Lower leg skin (tissue), 3 donors: ENCODE measurements at regions not wholly inside any gene's neighbourhood (a gene's known extent, or its start where the extent isn't known, plus 50 kb on each side); places are given as distances from the start of the nearest gene placed in this dataset.

Experiments
- POLR2A ChIP-seq, 2 donors: fragments of 450-650 bp; IDR thresholded peaks; one replicate each; pipeline ENCODE4 v1.6.1; 2016 to 2017; ENCODE audit warnings: antibody characterized with exemption in 2 of 2, mild to moderate bottlenecking in 1 of 2, moderate library complexity in 1 of 2
- TF ChIP-seq, protein P1 (sequence below), 3 donors: fragments of 450-650 bp; IDR thresholded peaks; one replicate each; pipeline ENCODE4 v1.5.1; 2016; ENCODE audit warnings: antibody characterized with exemption in 3 of 3, mild to moderate bottlenecking in 3 of 3, moderate library complexity in 2 of 3

DNA sequence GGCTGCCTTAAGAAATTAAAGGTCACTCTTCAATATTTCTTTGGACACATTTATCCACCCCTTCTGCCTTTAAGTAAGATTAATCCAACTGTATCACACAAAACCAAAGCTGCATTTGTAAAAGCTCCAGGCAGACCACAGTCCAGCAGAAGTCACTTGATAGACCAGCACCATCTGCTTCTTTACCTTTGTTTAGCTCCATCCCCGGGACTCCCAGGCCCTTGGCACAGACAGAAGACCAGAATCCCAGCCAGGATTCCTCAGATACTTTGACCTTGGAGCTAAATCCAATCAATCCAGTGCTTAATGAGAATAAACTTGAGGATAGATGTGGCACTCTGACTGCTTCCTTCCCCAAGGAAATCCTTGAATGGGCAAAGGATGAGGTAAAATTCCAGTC lies 333.1 kb upstream of the RASGEF1B start:
- TF ChIP-seq, protein P1, sequence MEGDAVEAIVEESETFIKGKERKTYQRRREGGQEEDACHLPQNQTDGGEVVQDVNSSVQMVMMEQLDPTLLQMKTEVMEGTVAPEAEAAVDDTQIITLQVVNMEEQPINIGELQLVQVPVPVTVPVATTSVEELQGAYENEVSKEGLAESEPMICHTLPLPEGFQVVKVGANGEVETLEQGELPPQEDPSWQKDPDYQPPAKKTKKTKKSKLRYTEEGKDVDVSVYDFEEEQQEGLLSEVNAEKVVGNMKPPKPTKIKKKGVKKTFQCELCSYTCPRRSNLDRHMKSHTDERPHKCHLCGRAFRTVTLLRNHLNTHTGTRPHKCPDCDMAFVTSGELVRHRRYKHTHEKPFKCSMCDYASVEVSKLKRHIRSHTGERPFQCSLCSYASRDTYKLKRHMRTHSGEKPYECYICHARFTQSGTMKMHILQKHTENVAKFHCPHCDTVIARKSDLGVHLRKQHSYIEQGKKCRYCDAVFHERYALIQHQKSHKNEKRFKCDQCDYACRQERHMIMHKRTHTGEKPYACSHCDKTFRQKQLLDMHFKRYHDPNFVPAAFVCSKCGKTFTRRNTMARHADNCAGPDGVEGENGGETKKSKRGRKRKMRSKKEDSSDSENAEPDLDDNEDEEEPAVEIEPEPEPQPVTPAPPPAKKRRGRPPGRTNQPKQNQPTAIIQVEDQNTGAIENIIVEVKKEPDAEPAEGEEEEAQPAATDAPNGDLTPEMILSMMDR (IDR thresholded peaks at IDR 0.05): no peak
- TF ChIP-seq POLR2A (IDR thresholded peaks at IDR 0.05): no peak
